Uterus (tissue), 2 donors: ENCODE measurements at regions not wholly inside any gene's neighbourhood (a gene's known extent, or its start where the extent isn't known, plus 50 kb on each side); places are given as distances from the start of the nearest gene placed in this dataset.

Experiments
- CTCF ChIP-seq, 4 experiments: fragments of 200-600 bp in 2 of 4; fragments of 450-650 bp in 2 of 4; sonication (generic) in 2 of 4; IDR thresholded peaks; one replicate each; pipeline ENCODE4 v1.5.1; 2016 to 2019; ENCODE audit warnings: antibody characterized with exemption in 4 of 4, mild to moderate bottlenecking in 2 of 4, moderate library complexity in 1 of 4
- POLR2A ChIP-seq, 2 donors: fragments of 450-650 bp; IDR thresholded peaks; one replicate each; pipeline ENCODE4 v1.6.1; 2016; ENCODE audit warnings: antibody characterized with exemption in 2 of 2, mild to moderate bottlenecking in 1 of 2, moderate library complexity in 1 of 2

DNA sequence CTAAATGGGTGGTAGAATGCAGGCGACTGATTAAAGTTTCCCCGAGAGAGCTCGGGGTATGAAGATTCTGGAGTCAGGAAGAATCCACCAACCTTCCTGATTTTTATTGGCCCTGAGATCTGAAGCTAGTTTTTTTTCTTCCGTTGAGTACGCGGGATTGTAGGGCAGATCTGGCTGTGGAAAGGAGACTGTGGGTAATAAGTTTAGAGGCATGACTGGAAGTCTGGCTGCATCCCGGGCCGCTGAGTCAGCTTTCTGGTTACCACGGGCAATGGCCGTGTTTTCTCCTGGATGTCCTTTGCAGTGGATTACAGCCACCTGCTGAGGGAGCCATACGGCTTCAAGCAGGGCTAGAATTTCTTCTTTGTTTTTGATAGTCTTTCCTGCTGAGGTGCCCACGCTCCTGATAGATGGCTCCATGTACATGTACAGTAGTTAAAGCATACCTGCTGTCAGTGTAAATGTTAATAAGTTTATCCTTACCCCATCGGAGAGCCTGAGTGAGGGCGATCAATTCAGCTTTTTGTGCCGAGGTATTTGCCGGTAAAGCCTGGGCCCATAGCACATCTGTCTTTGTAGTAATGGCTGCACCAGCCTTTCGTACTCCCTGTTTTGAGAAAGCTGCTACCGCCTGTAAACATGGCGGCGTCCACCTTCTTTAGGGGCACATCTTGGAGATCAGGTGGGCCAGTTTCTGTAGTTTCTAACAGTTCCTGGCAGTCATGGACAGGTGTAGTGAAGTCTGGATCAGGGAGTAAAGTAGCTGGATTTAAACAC is 154.0 kb downstream of the TRIM27 start:
- TF ChIP-seq CTCF (IDR thresholded peaks at IDR 0.05) (no peak), POLR2A (IDR thresholded peaks at IDR 0.05) (no peak)
